ENCODE measurements at regions not wholly inside any gene's neighbourhood (a gene's known extent, or its start where the extent isn't known, plus 50 kb on each side); places are given as distances from the start of the nearest gene placed in this dataset.

DNA sequence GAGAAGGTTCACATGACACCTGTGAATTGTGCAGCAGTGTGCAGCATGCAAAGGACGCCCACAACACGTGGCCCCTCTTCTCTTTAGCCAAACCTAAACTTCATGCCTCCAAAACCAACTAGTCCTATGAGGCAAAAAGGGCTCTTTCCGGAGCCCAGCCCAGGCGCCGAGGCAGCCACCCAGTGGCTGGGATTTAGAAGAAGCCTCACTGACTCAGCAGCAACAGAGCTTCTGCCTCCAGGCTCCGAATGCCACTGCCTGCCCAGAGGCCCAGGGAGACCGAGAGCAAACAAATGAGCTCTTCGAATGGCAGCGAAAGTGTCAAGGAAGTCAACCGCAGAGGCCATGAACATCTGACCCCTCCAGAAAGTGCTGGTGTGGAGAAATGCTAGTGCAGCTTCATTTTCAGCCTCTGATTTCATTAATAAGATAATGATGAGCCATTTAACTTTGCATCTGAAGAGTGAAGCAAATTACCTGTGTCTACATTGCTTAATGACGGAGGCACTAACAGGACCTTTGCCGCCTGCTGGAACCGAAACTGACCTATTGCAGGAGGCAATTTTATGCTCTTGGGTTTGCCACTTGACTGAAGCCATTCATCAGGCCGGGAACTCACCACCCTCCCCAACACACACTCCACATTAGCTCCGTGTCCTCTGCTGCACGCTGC, 157.7 kb upstream of the RPL38 start:
- peaks cover 7% of the 10 kb centered on the region for H3K4me1 Mint-ChIP-seq (ENCODE audit: unreplicated experiment)
- no peak overlapping the region for H3K27ac Mint-ChIP-seq (ENCODE audit: unreplicated experiment)
- no peak for DNase-seq (ENCODE audit: low spot score)
- H3K9me3 Mint-ChIP-seq (ENCODE audit: unreplicated experiment): no peaks in the 10 kb centered on the region
- peaks cover 3% of the 10 kb centered on the region for H3K27me3 Mint-ChIP-seq (ENCODE audit: unreplicated experiment)
- H3K4me3 Mint-ChIP-seq (ENCODE audit: unreplicated experiment): no peak overlapping the region
- H3K36me3 Mint-ChIP-seq (ENCODE audit: low read depth, unreplicated experiment): no peaks in the 10 kb centered on the region
- TF ChIP-seq, protein P1, sequence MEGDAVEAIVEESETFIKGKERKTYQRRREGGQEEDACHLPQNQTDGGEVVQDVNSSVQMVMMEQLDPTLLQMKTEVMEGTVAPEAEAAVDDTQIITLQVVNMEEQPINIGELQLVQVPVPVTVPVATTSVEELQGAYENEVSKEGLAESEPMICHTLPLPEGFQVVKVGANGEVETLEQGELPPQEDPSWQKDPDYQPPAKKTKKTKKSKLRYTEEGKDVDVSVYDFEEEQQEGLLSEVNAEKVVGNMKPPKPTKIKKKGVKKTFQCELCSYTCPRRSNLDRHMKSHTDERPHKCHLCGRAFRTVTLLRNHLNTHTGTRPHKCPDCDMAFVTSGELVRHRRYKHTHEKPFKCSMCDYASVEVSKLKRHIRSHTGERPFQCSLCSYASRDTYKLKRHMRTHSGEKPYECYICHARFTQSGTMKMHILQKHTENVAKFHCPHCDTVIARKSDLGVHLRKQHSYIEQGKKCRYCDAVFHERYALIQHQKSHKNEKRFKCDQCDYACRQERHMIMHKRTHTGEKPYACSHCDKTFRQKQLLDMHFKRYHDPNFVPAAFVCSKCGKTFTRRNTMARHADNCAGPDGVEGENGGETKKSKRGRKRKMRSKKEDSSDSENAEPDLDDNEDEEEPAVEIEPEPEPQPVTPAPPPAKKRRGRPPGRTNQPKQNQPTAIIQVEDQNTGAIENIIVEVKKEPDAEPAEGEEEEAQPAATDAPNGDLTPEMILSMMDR (IDR thresholded peaks at IDR 0.05; ENCODE audit: unreplicated experiment): no peak

DNA sequence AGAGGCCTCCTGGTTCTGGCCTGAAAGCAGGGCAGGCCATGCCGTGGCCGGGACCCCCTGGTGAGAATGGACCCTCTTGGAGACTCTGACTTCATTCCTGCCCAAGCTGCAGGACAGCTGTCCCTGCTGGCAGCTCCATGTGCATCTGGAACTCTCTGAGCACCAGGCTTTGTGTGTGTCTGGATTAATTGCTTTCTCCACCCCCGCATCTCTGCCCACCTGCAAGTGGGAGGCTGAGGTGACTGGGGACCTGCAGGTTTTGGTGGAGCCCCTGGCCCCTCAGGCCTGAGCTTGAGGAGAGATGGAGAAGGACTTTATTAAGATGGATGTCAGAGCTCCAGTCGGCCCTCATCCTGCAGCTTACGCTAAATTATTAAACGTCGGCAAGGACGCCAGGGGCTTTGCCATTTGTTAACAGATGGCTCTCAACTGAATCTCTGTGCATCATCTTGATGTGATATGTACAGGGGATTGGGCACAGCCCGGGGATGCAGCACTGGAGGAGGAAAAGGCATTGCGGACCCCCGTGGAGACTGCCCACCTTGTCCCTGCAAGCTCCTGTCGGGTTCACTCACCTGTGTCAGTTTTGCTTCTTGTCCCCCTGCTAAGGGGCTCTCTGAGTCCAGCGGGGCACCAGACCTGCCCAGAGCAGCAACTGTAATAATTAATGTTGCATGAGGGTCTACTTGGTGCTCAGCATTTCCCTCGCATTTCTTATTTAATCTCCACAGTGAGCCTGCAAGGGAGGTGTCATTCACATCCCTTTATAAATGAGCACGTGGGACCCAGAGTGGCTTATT, 154.1 kb upstream of the RPL38 start:
- no peaks in the 10 kb centered on the region for H3K36me3 Mint-ChIP-seq (ENCODE audit: low read depth, unreplicated experiment)
- H3K4me1 Mint-ChIP-seq (ENCODE audit: unreplicated experiment): peaks cover 3% of the 10 kb centered on the region
- no peak for DNase-seq (ENCODE audit: low spot score)
- TF ChIP-seq, protein P1 (IDR thresholded peaks at IDR 0.05; ENCODE audit: unreplicated experiment): no peak
- H3K27ac Mint-ChIP-seq (ENCODE audit: unreplicated experiment): no peak overlapping the region
- H3K9me3 Mint-ChIP-seq (ENCODE audit: unreplicated experiment): no peaks in the 10 kb centered on the region
- H3K27me3 Mint-ChIP-seq (ENCODE audit: unreplicated experiment): peaks cover 4% of the 10 kb centered on the region
- H3K4me3 Mint-ChIP-seq (ENCODE audit: unreplicated experiment): no peak overlapping the region

DNA sequence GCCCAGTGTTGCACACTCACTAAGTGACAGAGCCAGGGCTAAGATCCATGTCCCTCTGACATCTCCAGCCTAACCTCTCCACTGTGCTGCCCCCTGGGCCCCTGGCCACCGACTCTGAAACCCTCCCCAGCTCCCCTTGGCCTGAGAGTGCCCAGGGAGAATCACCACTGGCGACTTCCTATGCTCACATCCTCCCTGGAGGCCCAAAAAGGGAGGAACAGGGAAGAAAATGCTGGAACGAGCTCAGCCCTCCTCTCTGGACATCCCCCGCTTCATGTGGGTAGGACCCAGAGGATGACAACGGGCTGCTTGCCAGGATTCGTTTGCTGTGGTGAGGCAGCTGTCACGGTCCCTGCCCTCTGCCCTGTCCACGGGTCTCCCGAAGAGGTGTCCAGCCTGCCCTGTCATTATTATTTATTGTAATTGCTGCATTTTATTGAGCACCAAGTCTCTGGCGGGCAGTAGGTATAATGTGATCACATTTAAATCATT, 153.5 kb upstream of the RPL38 start:
- peaks cover 3% of the 10 kb centered on the region for H3K4me1 Mint-ChIP-seq (ENCODE audit: unreplicated experiment)
- no peak for DNase-seq (ENCODE audit: low spot score)

DNA sequence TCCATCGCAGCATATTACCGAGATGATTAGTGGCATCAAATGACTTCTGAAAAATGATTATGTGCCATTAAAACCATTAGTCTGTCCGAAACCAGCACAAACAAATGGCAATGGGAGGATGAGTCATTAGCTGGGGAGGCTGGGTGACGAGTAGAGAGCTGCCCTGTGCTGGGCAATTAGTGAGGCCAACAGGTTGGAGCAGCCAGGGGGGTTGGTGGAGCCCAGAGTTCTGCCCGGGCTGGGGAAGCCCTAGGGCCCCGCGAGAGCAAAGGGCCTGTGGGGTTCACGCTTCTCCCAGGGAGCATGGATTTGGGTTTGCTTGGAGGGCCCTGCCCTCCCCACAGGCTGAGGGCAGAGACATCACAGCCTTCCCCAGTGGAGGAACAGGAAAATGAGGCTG, 152.1 kb upstream of the RPL38 start:
- Mint-ChIP-seq H3K36me3 (ENCODE audit: low read depth, unreplicated experiment) (no peaks in the 10 kb centered on the region), H3K4me1 (ENCODE audit: unreplicated experiment) (peaks cover 3% of the 10 kb centered on the region), H3K4me3 (ENCODE audit: unreplicated experiment) (no peak overlapping the region), H3K27ac (ENCODE audit: unreplicated experiment) (no peak overlapping the region), H3K27me3 (ENCODE audit: unreplicated experiment) (peaks cover 2% of the 10 kb centered on the region), H3K9me3 (ENCODE audit: unreplicated experiment) (no peaks in the 10 kb centered on the region)
- no peak for DNase-seq (ENCODE audit: low spot score)
- TF ChIP-seq, protein P1 (IDR thresholded peaks at IDR 0.05; ENCODE audit: unreplicated experiment): no peak

More for the DNA sequence above, 153.5 kb upstream of the RPL38 start:
- H3K27ac Mint-ChIP-seq (ENCODE audit: unreplicated experiment): no peak overlapping the region
- H3K36me3 Mint-ChIP-seq (ENCODE audit: low read depth, unreplicated experiment): no peaks in the 10 kb centered on the region
- H3K4me3 Mint-ChIP-seq (ENCODE audit: unreplicated experiment): no peak overlapping the region
- no peaks in the 10 kb centered on the region for H3K9me3 Mint-ChIP-seq (ENCODE audit: unreplicated experiment)
- peaks cover 2% of the 10 kb centered on the region for H3K27me3 Mint-ChIP-seq (ENCODE audit: unreplicated experiment)
- TF ChIP-seq, protein P1 (IDR thresholded peaks at IDR 0.05; ENCODE audit: unreplicated experiment): no peak

Data from endothelial cell (in vitro differentiated cells).